HCT116 (cell line): ENCODE measurements at regions not wholly inside any gene's neighbourhood (a gene's known extent, or its start where the extent isn't known, plus 50 kb on each side); places are given as distances from the start of the nearest gene placed in this dataset.

Experiments used
- ATAC-seq: fragments of 200-7000 bp; cut with Tn5 transposase; 2 replicates; pipeline ENCODE4 v1.9.1; 2020; ENCODE audit warnings: mild to moderate bottlenecking, moderate library complexity
- BruUV-seq: library from RNA; stranded (reverse); fragments of 400-500 nt; replicated peaks from 2 replicates; lab custom pipeline; 2021; lab: Mats Ljungman, UMichigan
- CTCF ChIA-PET: fragments of 300-600 bp; sonication (Branson Sonifier 250); formaldehyde crosslinking; loops from one replicate; lab custom pipeline; 2021; ENCODE audit warnings: antibody characterized with exemption; lab: Charles Lee
- POLR2A ChIA-PET: fragments of 300-600, 350-600 bp; sonication (Branson Sonifier 250); formaldehyde crosslinking; loops from one replicate; lab custom pipeline; 2021; ENCODE audit warnings: antibody characterized with exemption; lab: Charles Lee
- RAD21 ChIA-PET, 2 experiments: fragments of 300-600 bp; sonication (Branson Sonifier 250); formaldehyde crosslinking; loops; one replicate each; lab custom pipeline; 2023; ENCODE audit warnings: low total read pairs in 2 of 2; ENCODE audit not compliant: uncharacterized antibody in 2 of 2, unreplicated experiment in 2 of 2, low non-redundant PET in 1 of 2; lab: Charles Lee
- DNase-seq: peaks from one replicate; pipeline ENCODE4 v3.0.0-alpha.2; 2010; ENCODE audit warnings: low read depth, low spot score
- H2AFZ ChIP-seq: fragments of 200-600 bp; shearing (Covaris generic), sonication (generic); 2 replicates; pipeline ENCODE4 v1.6.1; 2017; ENCODE audit warnings: low read depth, mixed run types, mixed read lengths, antibody characterized with exemption, low read length; ENCODE audit not compliant: poor library complexity, severe bottlenecking
- H3K27ac ChIP-seq: 2 replicates; pipeline ENCODE4 v1.5.1; 2012; ENCODE audit warnings: low read depth, low read length
- H3K27me3 ChIP-seq: fragments of 200-600 bp; sonication (generic); 2 replicates; pipeline ENCODE4 v1.6.1; 2016; ENCODE audit warnings: mixed run types, low read length, mixed read lengths; ENCODE audit not compliant: insufficient read depth
- H3K36me3 ChIP-seq, 2 experiments: fragments of 200-500 bp in 1 of 2; fragments of 200-600 bp in 1 of 2; sonication (Bioruptor generic) in 1 of 2; sonication (generic) in 1 of 2; 2 replicates each; pipeline versions ENCODE4 v1.5.1 to v1.6.1; 2014 to 2016; ENCODE audit warnings: low read length in 2 of 2, inconsistent platforms in 1 of 2, mixed read lengths in 1 of 2, mixed run types in 1 of 2; ENCODE audit not compliant: insufficient read depth in 2 of 2, control insufficient read depth in 1 of 2
- H3K4me1 ChIP-seq, 2 experiments: fragments of 200-600 bp in 1 of 2; sonication (generic) in 1 of 2; 2 replicates each; pipeline versions ENCODE4 v1.5.1 to v1.6.1; 2012 to 2017; ENCODE audit warnings: low read length in 2 of 2, inconsistent platforms in 1 of 2, mild to moderate bottlenecking in 1 of 2, mixed read lengths in 1 of 2, mixed run types in 1 of 2, moderate library complexity in 1 of 2; ENCODE audit not compliant: insufficient read depth in 2 of 2, control insufficient read depth in 1 of 2
- H3K4me2 ChIP-seq: fragments of 200-600 bp; sonication (generic); 2 replicates; pipeline ENCODE4 v1.6.1; 2017; ENCODE audit warnings: mixed run types, low read length, mixed read lengths
- H3K4me3 ChIP-seq, 2 experiments: fragments of 200-600 bp in 1 of 2; sonication (generic) in 1 of 2; replicated peaks in 1 of 2; 2 replicates each; pipeline ENCODE4 v1.5.1; 2011 to 2016; ENCODE audit warnings: low read length in 2 of 2, control low read depth in 1 of 2, low read depth in 1 of 2, mild to moderate bottlenecking in 1 of 2, mixed read lengths in 1 of 2, mixed run types in 1 of 2
- H3K79me2 ChIP-seq: fragments of 200-600 bp; sonication (generic); 2 replicates; pipeline ENCODE4 v1.6.1; 2017; ENCODE audit warnings: mild to moderate bottlenecking, mixed run types, low read length, moderate library complexity, mixed read lengths; ENCODE audit not compliant: insufficient read depth
- H3K9ac ChIP-seq: fragments of 200-600 bp; sonication (generic); 2 replicates; pipeline ENCODE4 v1.6.1; 2016; ENCODE audit warnings: low read length, mixed read lengths
- H3K9me2 ChIP-seq: fragments of 200-600 bp; sonication (generic), shearing (Covaris generic); 2 replicates; pipeline ENCODE4 v1.6.1; 2017; ENCODE audit warnings: mixed run types, mild to moderate bottlenecking, moderate library complexity; ENCODE audit not compliant: insufficient read depth
- H3K9me3 ChIP-seq, 2 experiments: fragments of 200-500 bp in 1 of 2; fragments of 200-600 bp in 1 of 2; sonication (Bioruptor generic) in 1 of 2; sonication (generic) in 1 of 2; 2 replicates each; pipeline ENCODE4 v1.6.1; 2014 to 2017; ENCODE audit warnings: low read length in 2 of 2, mixed read lengths in 2 of 2, inconsistent platforms in 1 of 2, low read depth in 1 of 2, mild to moderate bottlenecking in 1 of 2, mixed run types in 1 of 2, moderate library complexity in 1 of 2; ENCODE audit not compliant: control insufficient read depth in 1 of 2, insufficient read depth in 1 of 2
- H4K20me1 ChIP-seq: fragments of 200-600 bp; sonication (generic), shearing (Covaris generic); 2 replicates; pipeline ENCODE4 v1.6.1; 2017; ENCODE audit warnings: mixed run types, mild to moderate bottlenecking, moderate library complexity; ENCODE audit not compliant: insufficient read depth
- CBX3 ChIP-seq: IDR thresholded peaks from 2 replicates; pipeline ENCODE4 v1.6.1; 2012; ENCODE audit warnings: low read depth
- EGR1 ChIP-seq: IDR thresholded peaks from 2 replicates; pipeline ENCODE4 v1.6.1; 2012; ENCODE audit warnings: low read depth
- EZH2 ChIP-seq: fragments of 200-600 bp; sonication (generic); IDR thresholded peaks from 2 replicates; pipeline ENCODE4 v1.6.1; 2017; ENCODE audit warnings: antibody characterized with exemption, mixed run types
- EZH2phosphoT487 ChIP-seq: fragments of 200-600 bp; IDR thresholded peaks from 2 replicates; pipeline ENCODE4 v1.6.1; 2018; ENCODE audit warnings: antibody characterized with exemption, borderline replicate concordance
- FOSL1 ChIP-seq: IDR thresholded peaks from 2 replicates; pipeline ENCODE4 v1.6.1; 2012; ENCODE audit warnings: low read depth
- JUND ChIP-seq: IDR thresholded peaks from 2 replicates; pipeline ENCODE4 v1.6.1; 2012
- POLR2AphosphoS5 ChIP-seq: IDR thresholded peaks from 2 replicates; pipeline ENCODE4 v1.6.1; 2011; ENCODE audit warnings: mild to moderate bottlenecking, low read depth, low read length, moderate library complexity
- SIN3A ChIP-seq: IDR thresholded peaks from 2 replicates; pipeline ENCODE4 v1.6.1; 2012; ENCODE audit warnings: low read depth
- SP1 ChIP-seq: IDR thresholded peaks from 2 replicates; pipeline ENCODE4 v1.6.1; 2012; ENCODE audit warnings: low read depth
- SRF ChIP-seq: IDR thresholded peaks from 2 replicates; pipeline ENCODE4 v1.6.1; 2012; ENCODE audit warnings: low read depth
- YY1 ChIP-seq: IDR thresholded peaks from 2 replicates; pipeline ENCODE4 v1.6.1; 2011; ENCODE audit warnings: low read length, low read depth, moderate library complexity, mild to moderate bottlenecking; ENCODE audit not compliant: insufficient replicate concordance; ENCODE audit errors: extremely low read depth
- ZNF274 ChIP-seq: fragments of 200-500 bp; sonication (Bioruptor generic); IDR thresholded peaks from 2 replicates; pipeline ENCODE4 v1.6.1; 2014; ENCODE audit warnings: mild to moderate bottlenecking, low read depth, low read length, inconsistent platforms
- intact Hi-C: fragments of 100-400 bp; cut with micrococcal nuclease; formaldehyde crosslinking; loops from 2 replicates; pipeline ENCODE4 v1.10.0; 2022
- TF ChIP-seq, protein P1 (sequence below): IDR thresholded peaks from 2 replicates; pipeline ENCODE4 v1.6.1; 2012
- TF ChIP-seq, protein P2 (sequence below), 3 experiments: fragments of 200-600 bp in 1 of 3; sonication (generic) in 1 of 3; IDR thresholded peaks in 2 of 3; conservative IDR thresholded peaks in 1 of 3; 2 replicates each; pipeline ENCODE4 v1.5.1; 2012 to 2017; ENCODE audit warnings: low read depth in 2 of 3, low read length in 2 of 3, antibody characterized with exemption in 1 of 3, borderline replicate concordance in 1 of 3, control low read depth in 1 of 3, mild to moderate bottlenecking in 1 of 3, mixed read lengths in 1 of 3, mixed run types in 1 of 3, moderate library complexity in 1 of 3; ENCODE audit not compliant: insufficient read depth in 1 of 3
- TF ChIP-seq, protein P3 (sequence below): IDR thresholded peaks from 2 replicates; pipeline ENCODE4 v1.6.1; 2012; ENCODE audit warnings: low read depth

DNA sequence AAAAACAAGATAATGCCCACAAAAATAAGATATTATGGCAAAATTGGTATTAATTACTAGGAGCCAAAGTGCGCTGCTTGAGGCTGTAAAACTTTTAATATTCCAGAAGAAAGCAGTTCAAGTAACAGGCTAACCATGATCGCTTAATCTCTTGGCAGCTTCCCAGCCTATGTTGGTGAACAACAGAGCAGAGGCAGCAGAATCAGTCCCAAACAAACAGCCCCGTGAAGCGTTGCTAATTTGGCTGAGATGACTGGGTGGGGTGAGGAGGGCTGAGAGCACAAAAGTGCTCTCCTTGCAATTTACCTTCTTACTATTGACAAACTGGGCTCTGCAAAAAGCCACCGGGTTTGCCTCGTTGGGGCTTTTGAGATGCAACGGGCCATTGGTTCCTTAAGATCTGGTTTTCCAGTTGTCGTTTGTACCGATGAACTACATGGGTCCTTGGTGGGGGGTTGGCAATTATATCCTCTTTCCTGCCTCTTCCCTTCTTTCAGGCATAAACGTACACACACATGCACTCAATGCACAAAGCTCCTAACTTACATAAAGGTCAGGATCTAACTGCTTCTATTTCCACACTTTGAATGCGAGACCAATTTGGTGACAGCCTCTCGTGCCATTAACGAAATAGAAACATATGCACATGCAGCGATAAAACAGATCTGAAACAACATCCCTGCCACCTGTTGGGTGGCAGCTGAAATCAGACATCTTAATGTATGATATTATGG is 407.6 kb upstream of the CADM1 start:
- no peaks in the 10 kb centered on the region for H3K36me3 ChIP-seq
- intact Hi-C loops, result no loop called here
- no peak overlapping the region for H3K4me2 ChIP-seq
- CTCF ChIA-PET, result no interaction called here
- peaks cover 0 to 4% of the 10 kb centered on the region in 2 experiments; a peak in 2 of 4 replicates for H3K9me3 ChIP-seq
- no peak overlapping the region for H3K4me3 ChIP-seq
- H2AFZ ChIP-seq, result no peak overlapping the region
- no peaks in the 10 kb centered on the region for H3K4me1 ChIP-seq
- ATAC-seq (no peak), DNase-seq (no peak)
- H3K9ac ChIP-seq, result no peak overlapping the region
- H3K27ac ChIP-seq, result no peak overlapping the region
- RAD21 ChIA-PET, result no interaction called here
- POLR2A ChIA-PET, result no interaction called here
- no peaks in the 10 kb centered on the region for H3K79me2 ChIP-seq
- H4K20me1 ChIP-seq, result no peaks in the 10 kb centered on the region
- H3K9me2 ChIP-seq, result no peaks in the 10 kb centered on the region
- TF ChIP-seq EZH2 (no peak), FOSL1 (no peak), YY1 (no peak), JUND (no peak), EZH2phosphoT487 (no peak), EGR1 (no peak), ZNF274 (no peak)
- TF ChIP-seq, protein P1, sequence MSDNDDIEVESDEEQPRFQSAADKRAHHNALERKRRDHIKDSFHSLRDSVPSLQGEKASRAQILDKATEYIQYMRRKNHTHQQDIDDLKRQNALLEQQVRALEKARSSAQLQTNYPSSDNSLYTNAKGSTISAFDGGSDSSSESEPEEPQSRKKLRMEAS, result no peak
- H3K27me3 ChIP-seq, result no peaks in the 10 kb centered on the region
- no TSS peak for BruUV-seq

DNA sequence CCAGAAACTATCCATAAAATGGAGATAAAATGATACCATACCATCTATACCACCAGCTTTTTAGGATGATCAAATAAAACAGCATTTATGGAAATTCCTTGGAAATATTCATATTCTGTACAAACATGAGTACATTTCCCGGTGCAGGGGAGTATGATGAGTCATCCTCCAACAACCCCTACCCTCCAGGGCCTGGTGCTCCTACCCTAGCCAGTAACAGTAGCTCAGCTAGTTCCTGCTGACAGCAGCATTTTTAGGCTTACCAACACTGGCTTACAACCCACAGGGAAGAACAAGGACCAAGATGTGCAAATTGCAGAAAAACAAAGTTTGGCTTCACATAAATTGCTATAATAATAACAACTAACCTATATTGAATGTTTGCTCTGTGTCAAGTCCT is 406.2 kb upstream of the CADM1 start:
- DNase-seq, result no peak
- POLR2A ChIA-PET, result no interaction called here
- no peak for ATAC-seq
- Histone ChIP-seq H3K9me2 (no peaks in the 10 kb centered on the region), H3K9ac (no peak overlapping the region), H3K79me2 (no peaks in the 10 kb centered on the region), H3K4me1 (no peaks in the 10 kb centered on the region), H3K9me3 (peaks cover 0 to 4% of the 10 kb centered on the region in 2 experiments; a peak in 1 of 4 replicates), H3K4me3 (no peak overlapping the region), H4K20me1 (no peaks in the 10 kb centered on the region), H3K36me3 (no peaks in the 10 kb centered on the region), H3K27ac (no peak overlapping the region), H3K4me2 (no peak overlapping the region), H3K27me3 (no peaks in the 10 kb centered on the region), H2AFZ (no peak overlapping the region)
- RAD21 ChIA-PET, result no interaction called here
- BruUV-seq, result no TSS peak
- intact Hi-C loops, result no loop called here
- CTCF ChIA-PET, result no interaction called here
- TF ChIP-seq ZNF274 (no peak), POLR2AphosphoS5 (no peak), SIN3A (no peak), JUND (no peak), CBX3 (no peak), SRF (no peak), SP1 (no peak)
- TF ChIP-seq, protein P2, sequence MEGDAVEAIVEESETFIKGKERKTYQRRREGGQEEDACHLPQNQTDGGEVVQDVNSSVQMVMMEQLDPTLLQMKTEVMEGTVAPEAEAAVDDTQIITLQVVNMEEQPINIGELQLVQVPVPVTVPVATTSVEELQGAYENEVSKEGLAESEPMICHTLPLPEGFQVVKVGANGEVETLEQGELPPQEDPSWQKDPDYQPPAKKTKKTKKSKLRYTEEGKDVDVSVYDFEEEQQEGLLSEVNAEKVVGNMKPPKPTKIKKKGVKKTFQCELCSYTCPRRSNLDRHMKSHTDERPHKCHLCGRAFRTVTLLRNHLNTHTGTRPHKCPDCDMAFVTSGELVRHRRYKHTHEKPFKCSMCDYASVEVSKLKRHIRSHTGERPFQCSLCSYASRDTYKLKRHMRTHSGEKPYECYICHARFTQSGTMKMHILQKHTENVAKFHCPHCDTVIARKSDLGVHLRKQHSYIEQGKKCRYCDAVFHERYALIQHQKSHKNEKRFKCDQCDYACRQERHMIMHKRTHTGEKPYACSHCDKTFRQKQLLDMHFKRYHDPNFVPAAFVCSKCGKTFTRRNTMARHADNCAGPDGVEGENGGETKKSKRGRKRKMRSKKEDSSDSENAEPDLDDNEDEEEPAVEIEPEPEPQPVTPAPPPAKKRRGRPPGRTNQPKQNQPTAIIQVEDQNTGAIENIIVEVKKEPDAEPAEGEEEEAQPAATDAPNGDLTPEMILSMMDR (IDR thresholded peaks at IDR 0.05 in 2 of 3, conservative IDR thresholded peaks at IDR 0.05 in 1 of 3; ENCODE audit: borderline replicate concordance in 1 of 3, insufficient read depth in 1 of 3, low read depth in 2 of 3, low read length in 2 of 3), result no peak
- TF ChIP-seq, protein P1, result no peak
- TF ChIP-seq, protein P3, sequence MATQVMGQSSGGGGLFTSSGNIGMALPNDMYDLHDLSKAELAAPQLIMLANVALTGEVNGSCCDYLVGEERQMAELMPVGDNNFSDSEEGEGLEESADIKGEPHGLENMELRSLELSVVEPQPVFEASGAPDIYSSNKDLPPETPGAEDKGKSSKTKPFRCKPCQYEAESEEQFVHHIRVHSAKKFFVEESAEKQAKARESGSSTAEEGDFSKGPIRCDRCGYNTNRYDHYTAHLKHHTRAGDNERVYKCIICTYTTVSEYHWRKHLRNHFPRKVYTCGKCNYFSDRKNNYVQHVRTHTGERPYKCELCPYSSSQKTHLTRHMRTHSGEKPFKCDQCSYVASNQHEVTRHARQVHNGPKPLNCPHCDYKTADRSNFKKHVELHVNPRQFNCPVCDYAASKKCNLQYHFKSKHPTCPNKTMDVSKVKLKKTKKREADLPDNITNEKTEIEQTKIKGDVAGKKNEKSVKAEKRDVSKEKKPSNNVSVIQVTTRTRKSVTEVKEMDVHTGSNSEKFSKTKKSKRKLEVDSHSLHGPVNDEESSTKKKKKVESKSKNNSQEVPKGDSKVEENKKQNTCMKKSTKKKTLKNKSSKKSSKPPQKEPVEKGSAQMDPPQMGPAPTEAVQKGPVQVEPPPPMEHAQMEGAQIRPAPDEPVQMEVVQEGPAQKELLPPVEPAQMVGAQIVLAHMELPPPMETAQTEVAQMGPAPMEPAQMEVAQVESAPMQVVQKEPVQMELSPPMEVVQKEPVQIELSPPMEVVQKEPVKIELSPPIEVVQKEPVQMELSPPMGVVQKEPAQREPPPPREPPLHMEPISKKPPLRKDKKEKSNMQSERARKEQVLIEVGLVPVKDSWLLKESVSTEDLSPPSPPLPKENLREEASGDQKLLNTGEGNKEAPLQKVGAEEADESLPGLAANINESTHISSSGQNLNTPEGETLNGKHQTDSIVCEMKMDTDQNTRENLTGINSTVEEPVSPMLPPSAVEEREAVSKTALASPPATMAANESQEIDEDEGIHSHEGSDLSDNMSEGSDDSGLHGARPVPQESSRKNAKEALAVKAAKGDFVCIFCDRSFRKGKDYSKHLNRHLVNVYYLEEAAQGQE, result no peak
